MM.1S (cell line): ENCODE measurements at regions not wholly inside any gene's neighbourhood (a gene's known extent, or its start where the extent isn't known, plus 50 kb on each side); places are given as distances from the start of the nearest gene placed in this dataset.

Experiments used
- CTCF ChIP-seq: fragments of 300-600 bp; sonication (generic); IDR thresholded peaks from 2 replicates; pipeline ENCODE4 v1.5.1; 2016; ENCODE audit warnings: antibody characterized with exemption, low read length, mixed read lengths
- EZH2 ChIP-seq: fragments of 300-600 bp; sonication (generic); optimal IDR thresholded peaks from 2 replicates; pipeline ENCODE3; 2017; ENCODE audit warnings: low read depth, mild to moderate bottlenecking, antibody characterized with exemption, low read length, mixed read lengths
- EZH2phosphoT487 ChIP-seq: fragments of 300-600 bp; sonication (generic); IDR thresholded peaks from 2 replicates; pipeline ENCODE4 v1.6.1; 2018; ENCODE audit warnings: antibody characterized with exemption, low read length

GRCh38 chr4:60455380-60455779 is 744.7 kb upstream of the ADGRL3 start:
- TF ChIP-seq CTCF (no peak), EZH2 (no peak), EZH2phosphoT487 (no peak)
